IMR-90 (cell line): ENCODE measurements at regions not wholly inside any gene's neighbourhood (a gene's known extent, or its start where the extent isn't known, plus 50 kb on each side); places are given as distances from the start of the nearest gene placed in this dataset.

Source experiments
- ATAC-seq: fragments of 200-7000 bp; cut with Tn5 transposase; 2 replicates; pipeline ENCODE4 v1.9.1; 2020; ENCODE audit warnings: low read depth, mild to moderate bottlenecking, moderate library complexity
- BruUV-seq: library from RNA; stranded (reverse); fragments of 400-500 nt; replicated peaks from 2 replicates; lab custom pipeline; 2021; lab: Mats Ljungman, UMichigan
- CTCF ChIA-PET: fragments of 300-600 bp; formaldehyde crosslinking; extraction: SDS; loops from one replicate; lab custom pipeline; 2021; ENCODE audit warnings: antibody characterized with exemption; lab: Yijun Ruan, JAX
- POLR2A ChIA-PET: fragments of 300-600 bp; sonication (Branson Sonifier 250); formaldehyde crosslinking; loops from one replicate; lab custom pipeline; 2022; ENCODE audit warnings: antibody characterized with exemption; ENCODE audit not compliant: unreplicated experiment; lab: Charles Lee
- DNase-seq: peaks from one replicate; pipeline ENCODE4 v3.0.0; 2013
- H2AFZ ChIP-seq: replicated peaks from 2 replicates; pipeline ENCODE3; 2013; ENCODE audit warnings: low read length, mild to moderate bottlenecking; ENCODE audit not compliant: poor library complexity
- H2AK5ac ChIP-seq: 2 replicates; pipeline ENCODE4 v1.6.1; 2013; ENCODE audit warnings: low read depth, low read length, inconsistent platforms
- H2AK9ac ChIP-seq: replicated peaks from 2 replicates; pipeline ENCODE3; 2013; ENCODE audit warnings: mild to moderate bottlenecking, low read depth, low read length, moderate library complexity; ENCODE audit not compliant: poor library complexity
- H2BK120ac ChIP-seq: 2 replicates; pipeline ENCODE4 v1.6.1; 2013; ENCODE audit warnings: low read depth, low read length, inconsistent platforms
- H2BK15ac ChIP-seq: 3 replicates; pipeline ENCODE4 v1.6.1; 2013; ENCODE audit warnings: low read depth, low read length, inconsistent platforms
- H2BK20ac ChIP-seq: 2 replicates; pipeline ENCODE4 v1.6.1; 2013; ENCODE audit warnings: low read depth, mild to moderate bottlenecking, inconsistent platforms, low read length, moderate library complexity
- H2BK5ac ChIP-seq: 2 replicates; pipeline ENCODE4 v1.6.1; 2013; ENCODE audit warnings: mild to moderate bottlenecking, low read depth, low read length, inconsistent platforms; ENCODE audit not compliant: poor library complexity, severe bottlenecking
- H3K14ac ChIP-seq: replicated peaks from 2 replicates; pipeline ENCODE4 v1.6.1; 2013; ENCODE audit warnings: low read depth, low read length, inconsistent platforms
- H3K18ac ChIP-seq: 2 replicates; pipeline ENCODE4 v1.6.1; 2013; ENCODE audit warnings: low read depth, low read length, control low read depth
- H3K23ac ChIP-seq: 2 replicates; pipeline ENCODE4 v1.6.1; 2013; ENCODE audit warnings: low read depth, low read length, inconsistent platforms
- H3K27ac ChIP-seq: 2 replicates; pipeline ENCODE4 v1.5.1; 2013; ENCODE audit warnings: mild to moderate bottlenecking, control low read depth, low read length; ENCODE audit not compliant: insufficient read depth
- H3K27me3 ChIP-seq: 2 replicates; pipeline ENCODE4 v1.6.1; 2013; ENCODE audit warnings: low read length; ENCODE audit not compliant: control insufficient read depth, insufficient read depth
- H3K36me3 ChIP-seq: 2 replicates; pipeline ENCODE4 v1.6.1; 2013; ENCODE audit warnings: low read length, mixed read lengths; ENCODE audit not compliant: control insufficient read depth, insufficient read depth
- H3K4ac ChIP-seq: 2 replicates; pipeline ENCODE4 v1.6.1; 2013; ENCODE audit warnings: low read depth, low read length, inconsistent platforms
- H3K4me1 ChIP-seq: 2 replicates; pipeline ENCODE4 v1.6.1; 2013; ENCODE audit warnings: low read length, mixed read lengths; ENCODE audit not compliant: control insufficient read depth, insufficient read depth
- H3K4me2 ChIP-seq: 2 replicates; pipeline ENCODE4 v1.6.1; 2013; ENCODE audit warnings: low read depth, mild to moderate bottlenecking, control low read depth, low read length, moderate library complexity
- H3K4me3 ChIP-seq: 2 replicates; pipeline ENCODE4 v1.5.1; 2013; ENCODE audit warnings: low read depth, mild to moderate bottlenecking, control low read depth, low read length, moderate library complexity; ENCODE audit not compliant: insufficient read depth
- H3K56ac ChIP-seq: 2 replicates; pipeline ENCODE4 v1.6.1; 2013; ENCODE audit warnings: low read length, inconsistent platforms; ENCODE audit not compliant: insufficient read depth; ENCODE audit errors: extremely low read depth
- H3K79me1 ChIP-seq, 2 experiments: 2 replicates each; pipeline ENCODE4 v1.6.1; 2013; ENCODE audit warnings: low read length in 2 of 2, inconsistent platforms in 1 of 2, low read depth in 1 of 2
- H3K9ac ChIP-seq: 2 replicates; pipeline ENCODE4 v1.6.1; 2013; ENCODE audit warnings: low read depth, low read length, control low read depth
- H3K9me1 ChIP-seq: 2 replicates; pipeline ENCODE4 v1.6.1; 2013; ENCODE audit warnings: low read length, inconsistent platforms; ENCODE audit not compliant: insufficient read depth
- H3K9me3 ChIP-seq: 2 replicates; pipeline ENCODE4 v1.6.1; 2013; ENCODE audit warnings: low read length; ENCODE audit not compliant: control insufficient read depth, insufficient read depth
- H4K20me1 ChIP-seq: 2 replicates; pipeline ENCODE4 v1.6.1; 2013; ENCODE audit warnings: low read length, inconsistent platforms; ENCODE audit not compliant: insufficient read depth
- H4K5ac ChIP-seq: 2 replicates; pipeline ENCODE4 v1.6.1; 2013; ENCODE audit warnings: mild to moderate bottlenecking, low read depth, low read length, control low read depth
- H4K8ac ChIP-seq, 2 experiments: 2 replicates each; pipeline ENCODE4 v1.6.1; 2013; ENCODE audit warnings: low read depth in 2 of 2, low read length in 2 of 2, control low read depth in 1 of 2, inconsistent platforms in 1 of 2
- H4K91ac ChIP-seq: 2 replicates; pipeline ENCODE4 v1.6.1; 2013; ENCODE audit warnings: low read depth, low read length, inconsistent platforms; ENCODE audit not compliant: insufficient read depth
- BHLHE40 ChIP-seq: fragments of 150-350 bp; IDR thresholded peaks from 2 replicates; pipeline ENCODE4 v1.6.1; 2016; ENCODE audit warnings: mild to moderate bottlenecking, low read depth, low read length
- CEBPB ChIP-seq: IDR thresholded peaks from 2 replicates; pipeline ENCODE4 v1.6.1; 2012; ENCODE audit warnings: low read depth, low read length, improper control_type of control experiment
- ELK1 ChIP-seq: fragments of 150-350 bp; IDR thresholded peaks from 2 replicates; pipeline ENCODE4 v1.6.1; 2016; ENCODE audit warnings: low read depth, mild to moderate bottlenecking, low read length, moderate library complexity, borderline replicate concordance
- FOS ChIP-seq: fragments of 150-350 bp; IDR thresholded peaks from 2 replicates; pipeline ENCODE4 v1.6.1; 2016; ENCODE audit warnings: low read depth, low read length
- MAFK ChIP-seq: IDR thresholded peaks from 2 replicates; pipeline ENCODE4 v1.6.1; 2012; ENCODE audit warnings: low read depth, low read length, improper control_type of control experiment
- MAZ ChIP-seq: IDR thresholded peaks from 2 replicates; pipeline ENCODE4 v1.6.1; 2012; ENCODE audit warnings: low read depth, mild to moderate bottlenecking, low read length, improper control_type of control experiment, moderate library complexity, borderline replicate concordance
- MXI1 ChIP-seq: IDR thresholded peaks from 2 replicates; pipeline ENCODE4 v1.6.1; 2012; ENCODE audit warnings: low read depth, mild to moderate bottlenecking, low read length, moderate library complexity, borderline replicate concordance
- NFE2L2 ChIP-seq: fragments of 150-350 bp; IDR thresholded peaks from 2 replicates; pipeline ENCODE4 v1.6.1; 2016; ENCODE audit warnings: low read depth, mild to moderate bottlenecking, low read length
- POLR2A ChIP-seq: IDR thresholded peaks from 2 replicates; pipeline ENCODE4 v1.6.1; 2012; ENCODE audit warnings: mild to moderate bottlenecking, low read depth, low read length
- RAD21 ChIP-seq: IDR thresholded peaks from 2 replicates; pipeline ENCODE4 v1.6.1; 2012; ENCODE audit warnings: low read length, improper control_type of control experiment
- RCOR1 ChIP-seq: IDR thresholded peaks from 2 replicates; pipeline ENCODE4 v1.6.1; 2012; ENCODE audit warnings: mild to moderate bottlenecking, low read length, improper control_type of control experiment; ENCODE audit not compliant: insufficient replicate concordance
- RFX5 ChIP-seq: IDR thresholded peaks from 2 replicates; pipeline ENCODE4 v1.8.0; 2012; ENCODE audit warnings: low read depth, mild to moderate bottlenecking, low read length, moderate library complexity
- SMC3 ChIP-seq: fragments of 150-350 bp; IDR thresholded peaks from 2 replicates; pipeline ENCODE4 v1.6.1; 2016; ENCODE audit warnings: low read depth, mild to moderate bottlenecking, antibody characterized with exemption, low read length, moderate library complexity
- WGBS, 2 experiments: methylation state at CpG; one replicate each; pipeline versions ENCODE4 v1.1.5 to v1.1.7; 2013; ENCODE audit warnings: missing lambda C conversion rate in 2 of 2; ENCODE audit not compliant: insufficient read length in 1 of 2; ENCODE audit errors: extremely low coverage in 2 of 2; 5-methylcytosine and 5-hydroxymethylcytosine counted together
- dilution Hi-C: fragments of 300-500 bp; cut with HindIII; formaldehyde crosslinking; loops from one replicate; pipeline ENCODE4 v1.14.3; 2018; ENCODE audit warnings: low sequenced_read_pairs; ENCODE audit not compliant: unreplicated experiment
- in situ Hi-C: fragments of 300-500 bp; cut with MboI; formaldehyde crosslinking; loops from 3 replicates; pipeline ENCODE4 v1.14.3; 2019; ENCODE audit warnings: low sequenced_read_pairs, inconsistent platforms, mixed read lengths
- intact Hi-C: fragments of 100-400 bp; cut with micrococcal nuclease; formaldehyde crosslinking; loops from 2 replicates; pipeline ENCODE4 v1.10.0; 2022
- TF ChIP-seq, protein P1 (sequence below): fragments of 150-350 bp; IDR thresholded peaks from 2 replicates; pipeline ENCODE4 v1.6.1; 2017; ENCODE audit warnings: mild to moderate bottlenecking, antibody characterized with exemption, low read length, low read depth
- TF ChIP-seq, protein P2 (sequence below): conservative IDR thresholded peaks from 2 replicates; pipeline ENCODE4 v1.5.1; 2012; ENCODE audit warnings: mild to moderate bottlenecking, low read depth, low read length, improper control_type of control experiment

DNA sequence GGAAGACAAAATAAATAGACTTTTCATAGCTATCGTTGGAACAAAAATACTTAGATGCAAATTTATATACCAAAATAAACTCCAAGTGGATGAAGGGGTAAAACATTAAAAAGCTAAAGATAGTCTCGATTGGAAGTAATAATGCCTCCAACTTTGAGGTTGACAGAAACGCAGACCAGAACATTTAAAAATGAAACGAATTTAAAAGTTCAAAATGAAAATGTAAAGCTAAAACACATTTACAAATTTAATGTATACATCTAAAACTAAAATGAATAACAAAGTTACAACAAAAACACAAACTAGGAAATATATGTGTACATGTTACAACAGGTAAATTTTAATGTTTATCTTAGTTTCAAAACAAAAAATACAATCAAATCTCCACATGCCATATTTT is 107.5 kb upstream of the AKR1E2 start:
- no peak overlapping the region for H3K23ac ChIP-seq
- ChIA-PET POLR2A (no interaction called here), CTCF (no interaction called here)
- H2AFZ ChIP-seq = no peak overlapping the region
- H4K8ac ChIP-seq = no peak overlapping the region
- H3K14ac ChIP-seq = no peak overlapping the region
- H4K91ac ChIP-seq = no peak overlapping the region
- no peak overlapping the region for H2BK120ac ChIP-seq
- dilution Hi-C loops (no loop called here), in situ Hi-C loops (no loop called here), intact Hi-C loops (no loop called here)
- H3K4me1 ChIP-seq = no peaks in the 10 kb centered on the region; the same call in 1 of the 2 replicates
- no peak overlapping the region for H2BK5ac ChIP-seq
- no peak overlapping the region for H3K18ac ChIP-seq
- ATAC-seq (no peak), DNase-seq (no peak)
- H3K56ac ChIP-seq = no peak overlapping the region
- no peak overlapping the region for H3K9ac ChIP-seq
- no peaks in the 10 kb centered on the region for H4K20me1 ChIP-seq
- no peak overlapping the region for H3K27ac ChIP-seq
- H3K9me1 ChIP-seq = 0 out of 2 replicates have a peak, but pooled peaks cover 3% of the 10 kb centered on the region
- no peaks in the 10 kb centered on the region for H3K36me3 ChIP-seq
- H3K79me1 ChIP-seq = no peaks in the 10 kb centered on the region
- TF ChIP-seq MAFK = no peak
- no peak for TF ChIP-seq RFX5
- TF ChIP-seq RAD21 = no peak
- TF ChIP-seq ELK1 = no peak
- TF ChIP-seq FOS = no peak
- TF ChIP-seq NFE2L2 = no peak
- no peak for TF ChIP-seq MAZ
- TF ChIP-seq, protein P1, sequence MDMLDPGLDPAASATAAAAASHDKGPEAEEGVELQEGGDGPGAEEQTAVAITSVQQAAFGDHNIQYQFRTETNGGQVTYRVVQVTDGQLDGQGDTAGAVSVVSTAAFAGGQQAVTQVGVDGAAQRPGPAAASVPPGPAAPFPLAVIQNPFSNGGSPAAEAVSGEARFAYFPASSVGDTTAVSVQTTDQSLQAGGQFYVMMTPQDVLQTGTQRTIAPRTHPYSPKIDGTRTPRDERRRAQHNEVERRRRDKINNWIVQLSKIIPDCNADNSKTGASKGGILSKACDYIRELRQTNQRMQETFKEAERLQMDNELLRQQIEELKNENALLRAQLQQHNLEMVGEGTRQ = no peak
- TF ChIP-seq SMC3 = no peak
- TF ChIP-seq CEBPB = no peak
- TF ChIP-seq MXI1 = no peak
- no peak for TF ChIP-seq BHLHE40
- TF ChIP-seq, protein P2, sequence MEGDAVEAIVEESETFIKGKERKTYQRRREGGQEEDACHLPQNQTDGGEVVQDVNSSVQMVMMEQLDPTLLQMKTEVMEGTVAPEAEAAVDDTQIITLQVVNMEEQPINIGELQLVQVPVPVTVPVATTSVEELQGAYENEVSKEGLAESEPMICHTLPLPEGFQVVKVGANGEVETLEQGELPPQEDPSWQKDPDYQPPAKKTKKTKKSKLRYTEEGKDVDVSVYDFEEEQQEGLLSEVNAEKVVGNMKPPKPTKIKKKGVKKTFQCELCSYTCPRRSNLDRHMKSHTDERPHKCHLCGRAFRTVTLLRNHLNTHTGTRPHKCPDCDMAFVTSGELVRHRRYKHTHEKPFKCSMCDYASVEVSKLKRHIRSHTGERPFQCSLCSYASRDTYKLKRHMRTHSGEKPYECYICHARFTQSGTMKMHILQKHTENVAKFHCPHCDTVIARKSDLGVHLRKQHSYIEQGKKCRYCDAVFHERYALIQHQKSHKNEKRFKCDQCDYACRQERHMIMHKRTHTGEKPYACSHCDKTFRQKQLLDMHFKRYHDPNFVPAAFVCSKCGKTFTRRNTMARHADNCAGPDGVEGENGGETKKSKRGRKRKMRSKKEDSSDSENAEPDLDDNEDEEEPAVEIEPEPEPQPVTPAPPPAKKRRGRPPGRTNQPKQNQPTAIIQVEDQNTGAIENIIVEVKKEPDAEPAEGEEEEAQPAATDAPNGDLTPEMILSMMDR = no peak
- TF ChIP-seq POLR2A = no peak
- no peak for TF ChIP-seq RCOR1
- H3K9me3 ChIP-seq = no peaks in the 10 kb centered on the region
- H3K4me2 ChIP-seq = no peak overlapping the region
- no TSS peak for BruUV-seq
- WGBS, 2 experiments = no CpG with 5 or more reads among the region's 4 CpGs
- no peak overlapping the region for H2AK5ac ChIP-seq
- no peak overlapping the region for H4K5ac ChIP-seq
- H3K27me3 ChIP-seq = no peaks in the 10 kb centered on the region
- H2BK20ac ChIP-seq = no peak overlapping the region
- no peak overlapping the region for H3K4me3 ChIP-seq
- H3K4ac ChIP-seq = no peak overlapping the region
- no peak overlapping the region for H2BK15ac ChIP-seq
- H2AK9ac ChIP-seq = no peak overlapping the region
